GM12892 (cell line): ENCODE measurements at regions not wholly inside any gene's neighbourhood (a gene's known extent, or its start where the extent isn't known, plus 50 kb on each side); places are given as distances from the start of the nearest gene placed in this dataset.
"Not testable (repeated sequence)": the region's sequence is repeated elsewhere in the genome, so short reads cannot be mapped to it uniquely, and the experiment has no call there.

Source experiments
- POLR2A ChIP-seq: IDR thresholded peaks from 2 replicates; pipeline ENCODE4 v1.6.1; 2011; ENCODE audit warnings: low read depth, low read length, control low read depth
- TAF1 ChIP-seq: IDR thresholded peaks from 2 replicates; pipeline ENCODE4 v1.6.1; 2011; ENCODE audit warnings: low read depth, mild to moderate bottlenecking, control low read depth, low read length, borderline replicate concordance

GRCh38 chrX:40525901-40526300 is 54.9 kb upstream of the ATP6AP2 start:
- not testable (repeated sequence) for TF ChIP-seq POLR2A, TAF1
